Parathyroid adenoma (tissue), 2 donors: ENCODE measurements at regions not wholly inside any gene's neighbourhood (a gene's known extent, or its start where the extent isn't known, plus 50 kb on each side); places are given as distances from the start of the nearest gene placed in this dataset.

Source experiments
- H2AFZ ChIP-seq: fragments of 300-600 bp; sonication (generic); one replicate; pipeline ENCODE4 v1.7.0; 2017; ENCODE audit warnings: antibody characterized with exemption, mild to moderate bottlenecking
- H3K27ac ChIP-seq: fragments of 300-600 bp; sonication (generic); one replicate; pipeline ENCODE4 v1.7.0; 2017
- H3K27me3 ChIP-seq: fragments of 300-600 bp; sonication (generic); one replicate; pipeline ENCODE4 v1.7.0; 2017; ENCODE audit warnings: low read length; ENCODE audit not compliant: control insufficient read depth, insufficient read depth
- H3K36me3 ChIP-seq: fragments of 300-600 bp; sonication (generic); one replicate; pipeline ENCODE4 v1.7.0; 2017; ENCODE audit warnings: low read length; ENCODE audit not compliant: control insufficient read depth, insufficient read depth
- H3K4me1 ChIP-seq: fragments of 300-600 bp; sonication (generic); one replicate; pipeline ENCODE4 v1.7.0; 2017; ENCODE audit warnings: control low read depth
- H3K4me2 ChIP-seq: fragments of 300-600 bp; sonication (generic); one replicate; pipeline ENCODE4 v1.7.0; 2017; ENCODE audit warnings: low read length
- H3K4me3 ChIP-seq: fragments of 300-600 bp; sonication (generic); one replicate; pipeline ENCODE4 v1.7.0; 2017; ENCODE audit warnings: low read depth, low read length
- H3K79me2 ChIP-seq: fragments of 300-600 bp; sonication (generic); one replicate; pipeline ENCODE4 v1.7.0; 2017; ENCODE audit warnings: control low read depth
- H3K9ac ChIP-seq: fragments of 300-600 bp; sonication (generic); one replicate; pipeline ENCODE4 v1.7.0; 2017; ENCODE audit warnings: mild to moderate bottlenecking
- H3K9me3 ChIP-seq: fragments of 300-600 bp; sonication (generic); one replicate; pipeline ENCODE4 v1.7.0; 2017; ENCODE audit warnings: low read length; ENCODE audit not compliant: control insufficient read depth
- TF ChIP-seq, protein P1 (sequence below): fragments of 300-600 bp; sonication (generic); IDR thresholded peaks from one replicate; pipeline ENCODE4 v1.7.0; 2017; ENCODE audit warnings: antibody characterized with exemption, mild to moderate bottlenecking
- donor health status: primary hyperparathyroidism.

DNA sequence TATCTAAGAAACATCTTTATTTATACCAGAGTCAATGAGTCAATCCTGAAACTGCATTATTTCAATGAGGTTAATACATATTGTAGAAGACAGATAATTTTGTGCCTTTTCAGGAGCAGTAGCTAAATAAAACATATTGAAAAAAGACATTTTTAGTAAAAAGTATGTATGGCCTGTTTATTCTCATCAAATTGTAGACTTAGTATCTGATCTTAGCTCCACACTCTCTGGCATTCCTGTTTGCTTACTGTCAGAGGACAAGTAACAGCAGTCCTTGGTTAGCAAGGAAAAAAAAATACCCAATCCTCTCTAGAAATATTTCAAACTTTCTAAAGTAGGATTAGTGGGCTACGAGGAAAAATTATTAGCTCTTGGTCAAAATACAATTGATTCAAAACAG lies 50.5 kb upstream of the GUCY1A1 start:
- H2AFZ ChIP-seq: no peak overlapping the region
- TF ChIP-seq, protein P1, sequence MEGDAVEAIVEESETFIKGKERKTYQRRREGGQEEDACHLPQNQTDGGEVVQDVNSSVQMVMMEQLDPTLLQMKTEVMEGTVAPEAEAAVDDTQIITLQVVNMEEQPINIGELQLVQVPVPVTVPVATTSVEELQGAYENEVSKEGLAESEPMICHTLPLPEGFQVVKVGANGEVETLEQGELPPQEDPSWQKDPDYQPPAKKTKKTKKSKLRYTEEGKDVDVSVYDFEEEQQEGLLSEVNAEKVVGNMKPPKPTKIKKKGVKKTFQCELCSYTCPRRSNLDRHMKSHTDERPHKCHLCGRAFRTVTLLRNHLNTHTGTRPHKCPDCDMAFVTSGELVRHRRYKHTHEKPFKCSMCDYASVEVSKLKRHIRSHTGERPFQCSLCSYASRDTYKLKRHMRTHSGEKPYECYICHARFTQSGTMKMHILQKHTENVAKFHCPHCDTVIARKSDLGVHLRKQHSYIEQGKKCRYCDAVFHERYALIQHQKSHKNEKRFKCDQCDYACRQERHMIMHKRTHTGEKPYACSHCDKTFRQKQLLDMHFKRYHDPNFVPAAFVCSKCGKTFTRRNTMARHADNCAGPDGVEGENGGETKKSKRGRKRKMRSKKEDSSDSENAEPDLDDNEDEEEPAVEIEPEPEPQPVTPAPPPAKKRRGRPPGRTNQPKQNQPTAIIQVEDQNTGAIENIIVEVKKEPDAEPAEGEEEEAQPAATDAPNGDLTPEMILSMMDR: no peak
- H3K9ac ChIP-seq: no peak overlapping the region
- no peak overlapping the region for H3K4me2 ChIP-seq
- no peaks in the 10 kb centered on the region for H3K36me3 ChIP-seq
- no peak overlapping the region for H3K27ac ChIP-seq
- no peaks in the 10 kb centered on the region for H3K27me3 ChIP-seq
- no peak overlapping the region for H3K4me3 ChIP-seq
- no peaks in the 10 kb centered on the region for H3K79me2 ChIP-seq
- no peaks in the 10 kb centered on the region for H3K4me1 ChIP-seq
- H3K9me3 ChIP-seq: no peaks in the 10 kb centered on the region

DNA sequence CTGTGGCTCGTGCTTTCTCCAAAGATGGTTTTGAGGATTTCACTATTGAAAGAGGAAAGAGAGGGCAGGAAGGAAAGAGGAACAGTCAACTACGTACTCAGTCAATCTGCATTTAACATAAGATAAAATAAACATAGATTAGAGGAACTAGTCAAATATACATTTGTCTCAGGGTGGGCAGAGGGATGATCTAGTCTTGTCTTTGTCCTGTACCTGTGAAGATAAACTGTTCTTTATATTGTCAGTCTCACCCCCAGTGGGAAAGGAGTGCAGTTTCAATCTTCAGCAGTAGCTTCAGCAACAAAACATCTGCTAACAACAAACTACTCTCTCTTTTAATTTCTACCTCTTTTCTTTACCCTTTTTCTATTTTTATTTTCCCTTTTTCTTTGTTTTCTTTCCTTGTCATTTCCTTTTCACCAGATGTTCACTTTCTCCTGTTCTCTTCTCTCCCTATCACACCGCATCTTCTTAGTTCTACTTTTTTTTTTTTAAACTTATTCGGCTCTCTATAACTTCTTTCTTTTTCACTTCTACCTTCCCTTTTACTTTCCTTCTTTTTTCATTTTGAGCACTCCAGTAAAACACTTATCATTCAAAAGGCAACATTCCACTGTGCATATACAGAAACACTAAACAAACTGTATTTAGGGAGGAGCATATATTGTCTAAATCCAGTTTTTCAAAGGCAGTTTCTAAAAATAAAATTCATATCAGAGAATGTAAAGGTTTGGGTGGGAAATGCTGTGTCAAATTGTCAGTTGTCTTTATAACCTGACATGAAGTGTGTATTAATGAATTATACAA lies 51.4 kb upstream of the GUCY1A1 start:
- no peaks in the 10 kb centered on the region for H3K9me3 ChIP-seq
- H3K4me3 ChIP-seq: no peak overlapping the region
- no peak overlapping the region for H2AFZ ChIP-seq
- H3K36me3 ChIP-seq: no peaks in the 10 kb centered on the region
- TF ChIP-seq, protein P1: no peak
- no peaks in the 10 kb centered on the region for H3K79me2 ChIP-seq
- H3K27ac ChIP-seq: no peak overlapping the region
- H3K9ac ChIP-seq: no peak overlapping the region
- H3K4me2 ChIP-seq: no peak overlapping the region
- H3K4me1 ChIP-seq: no peaks in the 10 kb centered on the region
- no peaks in the 10 kb centered on the region for H3K27me3 ChIP-seq

DNA sequence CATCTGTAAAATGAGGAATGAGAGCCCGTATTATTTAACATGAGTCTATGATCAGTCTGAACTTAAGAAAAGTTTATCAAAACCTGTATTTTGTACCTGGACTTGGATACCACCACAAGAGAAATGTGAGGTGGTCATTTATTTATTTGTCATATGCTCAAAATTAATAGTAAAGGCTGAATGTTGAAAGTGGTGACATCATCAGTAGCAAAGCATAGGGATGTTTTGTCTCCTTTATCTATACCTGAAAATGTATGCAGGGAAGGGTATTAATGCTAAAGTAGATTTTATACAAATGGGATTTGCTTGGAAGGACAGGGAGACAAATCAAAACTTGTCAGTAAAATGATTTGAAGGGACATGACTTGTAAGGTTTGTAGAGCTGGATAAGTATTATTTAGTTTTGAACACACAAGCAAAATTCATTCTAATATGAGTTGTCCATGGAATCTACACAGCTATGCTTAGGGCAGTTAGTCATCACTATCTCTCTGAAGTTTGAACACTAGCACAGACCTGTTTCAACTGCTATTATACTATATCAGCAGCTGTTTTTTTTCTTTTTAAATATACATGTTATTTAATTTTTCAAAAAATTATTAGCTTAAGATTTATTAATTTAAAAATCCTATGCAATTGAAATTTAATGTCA lies 52.4 kb upstream of the GUCY1A1 start:
- no peaks in the 10 kb centered on the region for H3K27me3 ChIP-seq
- no peaks in the 10 kb centered on the region for H3K36me3 ChIP-seq
- H3K4me3 ChIP-seq: no peak overlapping the region
- TF ChIP-seq, protein P1: no peak
- no peak overlapping the region for H3K9ac ChIP-seq
- H3K4me1 ChIP-seq: no peaks in the 10 kb centered on the region
- no peak overlapping the region for H3K27ac ChIP-seq
- H3K9me3 ChIP-seq: no peaks in the 10 kb centered on the region
- no peak overlapping the region for H3K4me2 ChIP-seq
- H3K79me2 ChIP-seq: no peaks in the 10 kb centered on the region
- H2AFZ ChIP-seq: no peak overlapping the region

DNA sequence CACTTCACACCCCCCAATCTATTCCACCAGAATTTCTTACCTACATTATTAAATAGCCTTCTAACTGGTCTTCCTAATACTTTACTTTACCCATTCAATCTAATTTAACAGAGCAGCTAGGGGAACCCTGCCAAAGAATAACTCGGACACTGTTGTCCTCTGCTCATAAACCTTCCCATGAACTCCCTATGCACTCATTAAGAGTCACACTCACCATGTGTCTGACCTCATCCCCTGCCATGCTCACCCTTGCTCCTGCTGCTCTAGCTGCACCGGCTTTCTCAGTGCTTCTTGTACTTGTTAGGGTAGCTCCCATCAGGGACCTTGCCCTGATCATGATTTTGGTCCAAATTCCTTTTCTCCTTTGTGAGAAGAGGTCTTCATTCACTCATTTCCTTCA lies 54.6 kb upstream of the GUCY1A1 start:
- Histone ChIP-seq H3K9ac (no peak overlapping the region), H3K4me2 (no peak overlapping the region), H3K27me3 (no peaks in the 10 kb centered on the region), H3K9me3 (no peaks in the 10 kb centered on the region), H3K4me3 (no peak overlapping the region), H3K27ac (no peak overlapping the region), H2AFZ (no peak overlapping the region), H3K36me3 (no peaks in the 10 kb centered on the region), H3K4me1 (no peaks in the 10 kb centered on the region), H3K79me2 (no peaks in the 10 kb centered on the region)
- TF ChIP-seq, protein P1: no peak

DNA sequence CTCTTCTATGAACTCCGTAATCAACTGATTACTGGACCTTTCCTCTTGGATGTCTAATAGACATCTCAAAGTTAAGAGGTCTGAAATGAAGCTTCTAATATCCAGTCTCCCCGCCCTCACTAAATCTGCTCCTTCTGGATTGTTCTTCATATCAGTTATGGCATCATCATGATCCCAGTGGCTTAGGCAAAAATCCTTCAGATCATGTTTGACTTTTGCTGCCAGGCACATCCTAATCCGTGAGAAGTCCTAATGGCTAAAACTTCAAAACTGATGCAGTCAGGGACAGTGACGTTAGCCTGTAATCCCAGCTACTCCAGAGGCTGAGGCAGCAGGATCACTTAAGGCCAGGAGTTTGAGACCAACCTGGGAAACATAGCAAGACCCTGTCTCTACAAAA lies 55.1 kb upstream of the GUCY1A1 start:
- Histone ChIP-seq H3K79me2 (no peaks in the 10 kb centered on the region), H3K36me3 (no peaks in the 10 kb centered on the region), H3K4me3 (no peak overlapping the region), H3K9me3 (no peaks in the 10 kb centered on the region), H3K27me3 (no peaks in the 10 kb centered on the region), H3K9ac (no peak overlapping the region), H3K4me1 (no peaks in the 10 kb centered on the region), H3K27ac (no peak overlapping the region), H3K4me2 (no peak overlapping the region), H2AFZ (no peak overlapping the region)
- TF ChIP-seq, protein P1: no peak
